CD4-positive, alpha-beta T cell treated with Interferon gamma for 1 hour (primary cell): ENCODE measurements at regions not wholly inside any gene's neighbourhood (a gene's known extent, or its start where the extent isn't known, plus 50 kb on each side); places are given as distances from the start of the nearest gene placed in this dataset.

Experiments used
- DNase-seq: peaks from one replicate; pipeline ENCODE4 v3.0.0-alpha.2; 2020

DNA sequence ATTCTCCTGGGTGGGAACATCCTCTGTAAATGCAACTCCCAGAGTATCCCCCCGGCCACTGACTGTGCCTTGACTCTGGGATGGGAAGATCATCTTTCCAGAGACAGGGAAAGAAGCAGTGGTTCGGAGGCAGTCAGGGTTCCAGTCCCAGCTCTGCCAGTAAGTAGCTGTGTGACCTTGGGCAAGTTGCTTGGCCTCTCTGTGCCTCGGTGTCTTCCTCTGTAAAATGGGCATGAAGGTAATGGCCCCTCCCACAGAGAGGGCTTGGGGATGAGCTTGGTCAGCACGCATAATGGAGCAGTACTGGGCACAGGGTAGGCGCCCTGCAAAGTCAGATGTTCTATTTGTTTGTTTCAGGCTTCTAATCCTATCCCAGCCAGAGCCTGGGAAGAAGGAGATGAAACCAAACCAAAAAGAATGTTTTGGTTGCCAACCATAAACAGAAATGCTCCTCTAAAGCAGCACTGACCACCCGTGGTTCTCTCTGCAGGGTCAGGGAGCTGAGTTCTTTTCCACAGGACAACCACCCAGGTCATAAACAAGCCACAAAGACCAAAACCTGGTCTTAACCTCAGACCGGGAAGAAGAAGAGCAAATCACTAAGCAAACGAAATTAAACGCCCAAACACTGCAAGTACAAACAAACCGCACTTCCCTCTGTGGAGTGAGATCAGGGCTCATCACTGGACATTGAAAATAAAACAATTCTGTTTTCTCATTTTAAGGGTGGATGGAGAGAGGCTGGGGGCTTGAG lies 381.0 kb upstream of the SULF2 start:
- DNase-seq: no peak

DNA sequence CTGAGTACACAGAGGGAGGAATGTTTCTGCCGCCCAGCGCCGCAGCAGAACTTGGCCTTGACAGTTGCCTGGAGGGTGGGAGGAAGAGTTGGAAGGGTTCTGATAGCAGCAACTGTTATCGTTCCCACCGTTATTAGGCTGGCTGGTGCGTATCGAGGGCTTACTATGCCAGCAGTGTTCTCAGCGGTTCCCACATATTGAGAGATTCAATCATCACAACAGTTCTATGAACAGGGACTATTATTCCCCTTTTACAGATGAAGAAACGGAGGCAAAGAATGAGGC lies 380.1 kb upstream of the SULF2 start:
- DNase-seq: no peak

- DNase-seq: no peak
Observed at GRCh38 chr20:48164566-48165400, 379.5 kb upstream of the SULF2 start.

- no peak for DNase-seq
Observed at GRCh38 chr20:48164034-48164433, 378.8 kb upstream of the SULF2 start.

DNA sequence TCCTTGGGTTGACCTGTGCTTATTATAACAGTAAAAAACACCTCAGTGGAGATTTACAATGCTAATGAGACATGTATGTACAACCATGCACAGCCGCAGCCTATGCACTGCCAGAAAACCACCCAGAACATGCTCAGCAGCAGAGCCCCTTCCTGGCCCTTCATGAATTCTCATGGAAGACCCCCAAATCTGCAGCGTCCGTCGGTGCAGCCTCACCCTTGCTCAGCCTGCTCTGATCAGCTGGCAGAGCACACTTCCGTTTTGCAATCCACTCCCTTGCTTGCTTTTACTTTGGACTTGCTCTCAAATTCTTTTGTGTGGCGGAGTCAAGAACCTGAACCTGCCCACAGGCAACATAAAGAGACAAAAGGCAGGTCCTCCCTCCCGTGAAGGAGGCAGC lies 378.2 kb upstream of the SULF2 start:
- DNase-seq: no peak

DNA sequence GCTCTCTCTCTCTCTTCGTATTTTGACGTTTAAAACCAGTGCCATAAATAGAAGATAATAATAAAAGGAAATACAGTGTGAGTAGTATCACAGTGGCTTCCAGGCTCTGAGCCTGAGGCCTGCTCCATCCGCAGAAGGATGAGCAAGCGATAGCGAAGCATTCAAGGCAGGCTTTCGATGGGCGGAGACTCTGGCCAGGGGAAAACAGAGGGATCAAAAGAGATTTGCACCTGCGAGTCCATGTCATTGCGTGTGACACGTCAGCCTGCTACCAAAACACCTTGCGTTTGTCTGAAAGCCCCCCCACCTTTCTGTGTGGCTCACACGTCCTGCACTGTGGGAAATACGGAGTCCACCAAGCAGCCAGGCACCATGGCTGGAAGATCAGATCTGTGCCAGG lies 377.3 kb upstream of the SULF2 start:
- DNase-seq: no peak

DNA sequence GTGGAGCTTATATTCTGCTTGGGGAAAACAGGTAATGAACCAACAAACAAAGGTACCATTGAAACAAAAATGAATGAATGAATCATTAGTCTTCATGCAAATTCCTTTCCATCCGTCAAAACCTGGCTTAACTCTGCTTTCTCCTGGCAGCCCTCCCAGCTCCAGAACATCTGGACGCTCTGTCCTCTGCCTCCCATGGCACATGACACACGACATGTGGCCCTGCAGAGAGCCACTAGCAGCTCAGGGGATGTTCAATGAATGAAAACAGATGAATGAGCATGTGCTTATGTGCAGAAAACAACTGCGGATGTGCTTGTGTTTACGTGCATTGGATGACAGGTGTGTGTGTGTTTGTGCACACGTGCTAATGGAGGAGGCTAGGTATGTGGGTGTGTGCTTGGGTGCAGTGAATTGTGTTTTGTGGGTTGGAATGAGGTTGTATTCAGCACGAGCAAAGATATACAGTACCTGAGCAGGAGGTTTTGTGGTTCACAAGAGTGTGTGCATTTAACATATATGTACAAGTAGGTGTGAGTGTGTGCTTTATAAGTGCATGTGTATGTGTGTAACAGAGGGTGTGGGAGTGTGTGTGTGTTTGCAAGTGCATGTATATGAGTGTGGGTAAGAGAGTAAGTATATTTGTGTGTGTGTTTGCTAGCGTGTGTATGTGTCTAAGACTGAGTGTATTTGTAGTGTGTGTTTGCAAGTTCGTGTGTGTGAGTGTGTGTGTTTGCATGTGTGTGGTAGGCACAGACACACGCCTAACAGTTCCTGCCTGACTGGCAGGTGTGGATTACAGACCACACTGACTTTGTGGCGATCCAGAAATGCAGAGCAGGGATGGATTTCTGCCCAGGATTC lies 374.1 kb upstream of the SULF2 start:
- DNase-seq: no peak

DNA sequence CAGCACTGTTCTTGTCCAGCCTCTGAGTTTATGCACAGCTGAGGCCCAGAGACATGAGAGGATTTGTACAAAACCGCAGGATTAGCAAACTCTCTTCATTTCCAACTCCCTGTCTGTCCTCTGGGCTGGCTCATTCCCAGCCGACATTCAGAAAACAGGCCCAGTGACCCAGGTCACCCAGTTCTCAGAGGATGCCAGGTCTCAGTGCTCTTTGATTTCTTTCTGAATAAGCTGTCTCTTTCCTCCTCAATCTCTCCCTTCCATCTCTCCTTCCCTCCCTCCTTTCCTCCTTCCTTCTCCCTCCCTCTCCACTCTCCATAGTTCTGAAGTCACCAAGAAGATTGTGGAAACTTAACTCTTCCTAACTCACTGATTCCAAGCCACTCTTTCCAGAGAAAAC lies 372.7 kb upstream of the SULF2 start:
- no peak for DNase-seq

DNA sequence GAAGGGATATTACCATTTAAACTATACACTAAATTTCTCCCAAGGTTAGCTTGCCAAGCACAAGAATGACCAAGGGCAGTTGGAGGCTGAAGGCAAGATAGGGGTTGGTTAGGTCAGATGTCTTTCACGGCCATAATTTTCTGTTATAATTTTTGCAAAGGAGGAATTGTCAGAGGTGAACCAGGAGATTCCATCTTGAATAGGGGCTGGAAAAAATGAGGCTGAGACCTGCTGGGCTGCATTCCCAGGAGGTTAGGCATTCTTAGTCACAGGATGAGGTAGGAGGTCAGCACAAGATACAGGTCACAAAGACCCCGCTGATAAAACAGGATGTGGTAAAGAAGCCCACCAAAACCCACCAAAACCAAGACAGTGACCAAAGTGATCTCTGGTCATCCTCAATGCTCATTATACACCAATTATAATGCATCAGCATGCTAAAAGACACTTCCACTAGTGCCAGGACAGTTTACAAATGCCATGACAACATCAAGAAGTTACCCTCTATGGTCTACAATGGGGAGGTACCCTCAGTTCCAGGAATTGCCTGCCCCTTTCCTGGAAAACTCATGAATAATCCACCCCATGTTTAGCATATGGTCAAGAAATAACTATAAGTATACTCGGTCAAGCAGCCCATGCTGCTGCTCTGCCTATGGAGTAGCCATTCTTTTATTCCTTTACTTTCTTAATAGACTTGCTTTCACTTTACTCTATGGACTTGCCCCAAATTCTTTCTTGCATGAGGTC lies 371.8 kb upstream of the SULF2 start:
- DNase-seq: no peak

GRCh38 chr20:48156521-48156920 lies 371.2 kb upstream of the SULF2 start:
- DNase-seq: no peak

DNA sequence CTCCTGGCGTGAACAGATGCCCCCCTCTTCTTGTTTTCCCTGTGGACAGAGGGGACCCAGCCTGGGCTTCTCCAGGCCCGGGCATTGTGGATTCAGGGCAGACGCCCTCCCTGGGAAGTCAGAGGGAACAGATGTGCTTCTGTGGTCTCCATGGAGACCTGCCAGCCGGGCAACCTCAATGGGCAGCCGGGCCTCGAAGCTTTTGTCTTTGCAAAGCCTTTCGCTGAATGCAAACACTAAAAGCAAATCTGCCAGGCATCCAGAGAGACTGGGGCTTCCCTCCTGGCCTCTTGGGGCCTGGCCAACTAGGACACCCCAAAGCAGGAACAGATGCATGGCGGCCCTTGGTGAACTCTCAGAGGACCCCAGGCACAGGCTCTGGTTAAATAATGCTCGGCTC lies 370.0 kb upstream of the SULF2 start:
- DNase-seq: no peak

DNA sequence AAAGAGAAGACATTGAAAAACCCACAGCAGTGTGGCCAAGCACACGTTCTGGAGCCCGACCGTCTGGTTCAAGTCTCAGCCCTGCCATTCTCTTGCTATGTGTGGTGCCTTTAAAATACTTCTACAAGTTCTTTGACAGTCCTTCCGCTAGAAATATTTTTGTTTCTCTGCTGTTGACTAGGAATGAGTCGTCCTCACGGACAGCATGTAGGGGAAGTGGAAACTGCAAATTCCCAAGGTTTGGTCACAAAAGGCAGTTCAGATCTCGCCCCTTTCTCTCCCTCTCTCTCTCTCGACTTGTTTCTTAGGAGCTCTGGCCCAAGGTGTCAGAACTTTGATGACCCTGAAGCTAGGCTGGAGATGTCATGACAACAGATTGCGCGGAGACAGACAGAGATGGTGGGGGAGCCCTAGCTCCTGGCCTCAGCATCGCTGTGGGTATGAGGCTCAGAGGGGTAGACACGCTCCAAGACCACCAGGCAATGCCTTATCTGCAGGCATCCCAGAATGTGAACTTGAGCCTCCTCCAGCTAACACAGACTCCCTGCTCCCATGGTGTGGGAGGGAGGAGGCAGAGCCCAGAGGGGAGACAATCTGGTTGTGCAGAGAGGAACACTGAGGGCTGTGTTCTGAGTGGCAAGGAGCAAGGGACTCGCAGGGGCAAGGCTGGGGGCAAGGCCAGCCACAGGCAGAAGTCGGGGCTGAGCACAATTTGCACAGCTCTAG lies 368.9 kb upstream of the SULF2 start:
- no peak for DNase-seq

- no peak for DNase-seq
Observed at GRCh38 chr20:48153523-48153922, 368.2 kb upstream of the SULF2 start.

DNA sequence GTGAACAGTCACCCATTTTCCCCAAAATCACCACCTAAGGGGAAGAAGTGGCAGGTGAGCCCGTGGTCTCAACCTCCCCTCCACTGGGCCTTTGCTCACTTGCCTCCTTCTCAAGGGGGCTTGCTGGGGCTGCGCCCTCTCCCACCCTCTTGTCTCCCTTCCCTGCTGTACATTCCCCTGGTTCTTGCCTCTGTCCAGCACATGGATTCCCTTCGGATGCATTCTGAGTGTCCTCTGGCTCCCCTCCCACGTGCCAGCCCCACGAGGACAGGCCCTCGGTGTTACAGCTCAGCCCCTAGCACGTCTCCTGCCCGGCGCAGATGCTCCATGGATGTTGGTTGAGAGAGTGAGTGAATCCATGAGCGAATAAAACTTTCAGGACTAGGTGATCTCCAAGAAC lies 367.8 kb upstream of the SULF2 start:
- no peak for DNase-seq

GRCh38 chr20:48150568-48150967 lies 365.3 kb upstream of the SULF2 start:
- DNase-seq: no peak

- DNase-seq: no peak
Observed at GRCh38 chr20:48149902-48150301, 364.6 kb upstream of the SULF2 start.

GRCh38 chr20:48148916-48149672 lies 363.8 kb upstream of the SULF2 start:
- no peak for DNase-seq

GRCh38 chr20:48148020-48148419 lies 362.7 kb upstream of the SULF2 start:
- DNase-seq: no peak

DNA sequence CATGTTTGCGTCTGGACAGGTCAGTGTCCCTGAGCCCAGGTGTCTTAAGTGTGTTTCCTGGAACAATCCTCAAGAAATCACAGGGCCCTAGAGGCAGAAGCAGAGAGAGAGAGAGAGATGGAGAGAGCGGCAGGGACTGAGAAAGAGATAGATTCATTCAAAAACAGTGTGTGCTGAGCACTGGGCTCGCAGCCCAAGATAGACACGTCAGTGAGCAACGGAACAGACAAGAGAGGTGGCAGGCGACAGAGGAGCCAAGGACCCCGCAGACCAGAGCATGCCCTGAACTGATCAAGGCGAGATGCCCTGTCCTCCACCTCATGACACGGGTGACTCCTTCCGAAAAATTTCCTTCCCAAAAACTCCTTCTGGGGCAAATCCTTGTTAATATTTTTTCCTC lies 362.0 kb upstream of the SULF2 start:
- DNase-seq: no peak

GRCh38 chr20:48146877-48147276 lies 361.6 kb upstream of the SULF2 start:
- no peak for DNase-seq

- no peak for DNase-seq
Observed at GRCh38 chr20:48146308-48146707, 361.0 kb upstream of the SULF2 start.
